NCI-H748 (cell line): ENCODE measurements at regions not wholly inside any gene's neighbourhood (a gene's known extent, or its start where the extent isn't known, plus 50 kb on each side); places are given as distances from the start of the nearest gene placed in this dataset.

Experiments
- DNase-seq: peaks from one replicate; lab custom pipeline; 2025; ENCODE audit not compliant: unreplicated experiment; lab: John Stamatoyannopoulos, UW

- no peak for DNase-seq
These were observed 184.5 kb downstream of the CCT6B start for GRCh38 chr17:34776456-34777443.

GRCh38 chr17:34773036-34773435 is 188.2 kb downstream of the CCT6B start:
- DNase-seq: no peak

GRCh38 chr17:34771891-34772290 is 189.4 kb downstream of the CCT6B start:
- no peak for DNase-seq

- no peak for DNase-seq
These were observed 190.7 kb downstream of the CCT6B start for GRCh38 chr17:34770586-34770985.

GRCh38 chr17:34769899-34770298 is 190.5 kb downstream of the TMEM132E start:
- no peak for DNase-seq

- DNase-seq: no peak
These were observed 189.7 kb downstream of the TMEM132E start for GRCh38 chr17:34769049-34769448.

- no peak for DNase-seq
These were observed 185.9 kb downstream of the TMEM132E start for GRCh38 chr17:34765291-34765690.

GRCh38 chr17:34764716-34765115 is 185.3 kb downstream of the TMEM132E start:
- no peak for DNase-seq

GRCh38 chr17:34763728-34764665 is 184.6 kb downstream of the TMEM132E start:
- DNase-seq: no peak

- DNase-seq: no peak
These were observed 182.7 kb downstream of the TMEM132E start for GRCh38 chr17:34762078-34762477.

GRCh38 chr17:34761646-34762045 is 182.3 kb downstream of the TMEM132E start:
- DNase-seq: no peak

- DNase-seq: no peak
These were observed 181.6 kb downstream of the TMEM132E start for GRCh38 chr17:34760931-34761495.

GRCh38 chr17:34758718-34759117 is 179.3 kb downstream of the TMEM132E start:
- no peak for DNase-seq

- no peak for DNase-seq
These were observed 178.9 kb downstream of the TMEM132E start for GRCh38 chr17:34758316-34758715.

- DNase-seq: no peak
These were observed 178.2 kb downstream of the TMEM132E start for GRCh38 chr17:34757611-34758010.

- no peak for DNase-seq
These were observed 177.7 kb downstream of the TMEM132E start for GRCh38 chr17:34757106-34757505.

GRCh38 chr17:34756637-34757021 is 177.2 kb downstream of the TMEM132E start:
- DNase-seq: no peak

GRCh38 chr17:34755981-34756636 is 176.7 kb downstream of the TMEM132E start:
- DNase-seq: no peak

- DNase-seq: no peak
These were observed 176.0 kb downstream of the TMEM132E start for GRCh38 chr17:34755371-34755770.

- DNase-seq: no peak
These were observed 170.6 kb downstream of the TMEM132E start for GRCh38 chr17:34750004-34750403.

GRCh38 chr17:34741967-34742366 is 162.6 kb downstream of the TMEM132E start:
- DNase-seq: no peak
